ENCODE measurements at regions not wholly inside any gene's neighbourhood (a gene's known extent, or its start where the extent isn't known, plus 50 kb on each side); places are given as distances from the start of the nearest gene placed in this dataset.

DNA sequence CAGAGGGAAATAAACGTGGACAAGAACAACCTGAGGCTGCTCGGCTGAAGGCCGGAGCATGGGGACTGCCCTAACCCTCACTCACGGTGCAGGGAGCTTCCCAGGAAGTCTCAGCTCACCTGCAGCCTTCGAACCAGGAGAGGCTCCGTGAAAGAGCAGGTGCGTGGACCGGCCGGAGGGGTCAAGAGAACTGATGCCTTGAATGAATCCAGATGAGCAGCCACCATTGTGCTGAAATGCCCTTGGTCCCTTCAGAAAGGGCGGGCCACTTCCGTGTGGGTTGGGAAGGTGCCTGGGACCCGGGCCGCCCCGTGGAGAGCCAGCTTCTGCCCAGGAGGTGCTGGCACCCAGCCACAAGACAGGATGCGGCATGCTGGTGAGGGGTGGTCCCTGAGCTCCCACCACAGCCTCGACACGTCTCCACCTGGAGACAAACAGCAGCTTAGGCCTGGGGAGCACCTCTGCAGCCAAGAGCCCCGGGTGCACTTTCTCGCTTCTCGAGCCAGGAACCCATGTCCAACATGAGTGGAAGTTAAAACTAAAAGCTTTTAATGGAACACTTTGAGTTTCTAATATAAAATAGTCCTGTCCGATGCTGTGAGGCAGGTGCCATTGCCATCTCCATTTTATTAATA lies 83.5 kb downstream of the TTLL2 start:
- no peak for DNase-seq (ENCODE audit: low read depth)
- H3K4me3 ChIP-seq (replicated peaks; ENCODE audit: low read depth, low read length), result no peak overlapping the region
- TF ChIP-seq, protein P1, sequence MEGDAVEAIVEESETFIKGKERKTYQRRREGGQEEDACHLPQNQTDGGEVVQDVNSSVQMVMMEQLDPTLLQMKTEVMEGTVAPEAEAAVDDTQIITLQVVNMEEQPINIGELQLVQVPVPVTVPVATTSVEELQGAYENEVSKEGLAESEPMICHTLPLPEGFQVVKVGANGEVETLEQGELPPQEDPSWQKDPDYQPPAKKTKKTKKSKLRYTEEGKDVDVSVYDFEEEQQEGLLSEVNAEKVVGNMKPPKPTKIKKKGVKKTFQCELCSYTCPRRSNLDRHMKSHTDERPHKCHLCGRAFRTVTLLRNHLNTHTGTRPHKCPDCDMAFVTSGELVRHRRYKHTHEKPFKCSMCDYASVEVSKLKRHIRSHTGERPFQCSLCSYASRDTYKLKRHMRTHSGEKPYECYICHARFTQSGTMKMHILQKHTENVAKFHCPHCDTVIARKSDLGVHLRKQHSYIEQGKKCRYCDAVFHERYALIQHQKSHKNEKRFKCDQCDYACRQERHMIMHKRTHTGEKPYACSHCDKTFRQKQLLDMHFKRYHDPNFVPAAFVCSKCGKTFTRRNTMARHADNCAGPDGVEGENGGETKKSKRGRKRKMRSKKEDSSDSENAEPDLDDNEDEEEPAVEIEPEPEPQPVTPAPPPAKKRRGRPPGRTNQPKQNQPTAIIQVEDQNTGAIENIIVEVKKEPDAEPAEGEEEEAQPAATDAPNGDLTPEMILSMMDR (IDR thresholded peaks at IDR 0.05; ENCODE audit: low read length, missing control alignments), result no peak

DNA sequence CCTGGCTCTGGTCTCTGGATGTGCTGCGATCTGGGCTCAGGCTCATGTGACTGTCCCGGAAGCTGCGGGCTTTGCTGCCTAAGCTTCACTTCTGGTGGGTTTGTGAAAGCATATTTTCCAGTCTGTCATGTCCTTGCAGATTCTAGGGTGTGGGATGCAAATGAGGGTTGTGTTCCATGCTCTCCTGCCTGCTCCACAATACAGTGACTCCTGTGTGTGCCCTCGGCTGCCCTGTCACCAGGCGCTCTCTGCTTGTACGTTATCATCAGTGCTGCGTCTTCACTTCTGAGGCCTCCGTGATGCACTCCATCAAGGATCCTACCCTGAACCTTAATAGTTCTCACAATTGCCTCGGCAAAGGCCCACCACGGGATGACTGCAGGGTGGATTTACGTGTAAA lies 84.2 kb downstream of the TTLL2 start:
- H3K4me3 ChIP-seq (replicated peaks; ENCODE audit: low read depth, low read length), result no peak overlapping the region
- no peak for DNase-seq (ENCODE audit: low read depth)
- TF ChIP-seq, protein P1 (IDR thresholded peaks at IDR 0.05; ENCODE audit: low read length, missing control alignments), result no peak

DNA sequence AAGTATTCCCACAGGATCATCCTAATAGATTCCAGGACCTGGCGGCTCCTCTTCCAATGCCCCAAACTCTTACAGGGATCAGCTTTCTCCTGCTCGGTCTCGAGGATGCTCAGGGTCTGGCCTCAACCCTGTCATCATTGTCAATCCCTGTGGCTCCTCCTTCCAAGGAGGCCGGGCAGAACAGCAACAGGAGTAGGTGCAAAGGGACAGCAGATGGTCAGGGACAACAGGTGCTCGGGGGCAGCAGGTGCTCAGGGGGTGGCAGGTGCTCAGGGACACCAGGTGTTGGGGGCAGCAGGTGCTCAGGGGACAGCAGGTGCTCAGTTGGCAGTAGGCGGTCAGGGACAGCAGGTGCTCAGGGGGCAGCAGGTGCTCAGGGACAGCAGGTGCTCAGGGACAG lies 84.8 kb downstream of the TTLL2 start:
- TF ChIP-seq, protein P1 (IDR thresholded peaks at IDR 0.05; ENCODE audit: low read length, missing control alignments), result no peak
- H3K4me3 ChIP-seq (replicated peaks; ENCODE audit: low read depth, low read length), result no peak overlapping the region

DNA sequence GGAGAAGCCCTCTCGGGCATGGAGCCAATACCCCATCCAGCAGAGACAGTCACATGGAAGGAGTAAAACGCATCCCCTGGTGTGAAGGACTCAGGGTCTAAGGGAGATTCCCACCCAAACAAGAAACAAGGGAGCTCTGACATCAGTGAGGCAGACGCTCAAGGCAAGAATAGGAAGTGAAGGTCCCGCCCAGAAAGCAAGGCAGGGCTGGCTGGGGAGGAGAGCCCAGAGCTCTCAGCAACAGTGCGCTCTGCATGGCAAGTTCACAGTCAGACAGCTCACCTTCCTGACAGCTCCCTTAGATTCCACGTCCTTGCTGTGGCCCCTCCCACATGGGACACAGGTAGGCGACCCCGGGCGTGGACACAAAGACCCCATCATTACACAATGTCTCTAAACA lies 85.6 kb downstream of the TTLL2 start:
- no peak for DNase-seq (ENCODE audit: low read depth)
- TF ChIP-seq, protein P1 (IDR thresholded peaks at IDR 0.05; ENCODE audit: low read length, missing control alignments), result no peak
- no peak overlapping the region for H3K4me3 ChIP-seq (replicated peaks; ENCODE audit: low read depth, low read length)

More for the DNA sequence above, 84.8 kb downstream of the TTLL2 start:
- DNase-seq (ENCODE audit: low read depth), result no peak

DNA sequence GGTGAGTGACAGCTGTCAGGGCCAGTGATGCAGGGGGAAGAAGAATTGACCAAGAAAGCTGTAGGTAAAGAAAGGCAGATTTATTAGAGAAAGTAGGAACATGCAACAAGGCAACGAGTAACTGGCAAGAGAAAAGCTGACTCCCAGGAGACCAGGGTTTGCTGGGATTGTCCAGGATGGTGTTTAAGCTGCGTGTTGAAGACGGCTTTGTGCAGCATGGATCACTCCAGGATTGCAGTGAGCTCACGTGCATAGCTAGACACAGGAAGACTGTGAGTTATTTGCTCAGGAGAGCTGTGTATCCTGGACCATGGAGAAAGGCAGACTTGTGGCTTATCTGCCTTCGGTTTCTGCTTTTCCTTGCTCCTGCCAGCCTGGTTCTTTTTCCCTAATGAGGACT lies 87.6 kb downstream of the TTLL2 start:
- DNase-seq (ENCODE audit: low read depth), result no peak
- TF ChIP-seq, protein P1 (IDR thresholded peaks at IDR 0.05; ENCODE audit: low read length, missing control alignments), result no peak
- no peak overlapping the region for H3K4me3 ChIP-seq (replicated peaks; ENCODE audit: low read depth, low read length)

DNA sequence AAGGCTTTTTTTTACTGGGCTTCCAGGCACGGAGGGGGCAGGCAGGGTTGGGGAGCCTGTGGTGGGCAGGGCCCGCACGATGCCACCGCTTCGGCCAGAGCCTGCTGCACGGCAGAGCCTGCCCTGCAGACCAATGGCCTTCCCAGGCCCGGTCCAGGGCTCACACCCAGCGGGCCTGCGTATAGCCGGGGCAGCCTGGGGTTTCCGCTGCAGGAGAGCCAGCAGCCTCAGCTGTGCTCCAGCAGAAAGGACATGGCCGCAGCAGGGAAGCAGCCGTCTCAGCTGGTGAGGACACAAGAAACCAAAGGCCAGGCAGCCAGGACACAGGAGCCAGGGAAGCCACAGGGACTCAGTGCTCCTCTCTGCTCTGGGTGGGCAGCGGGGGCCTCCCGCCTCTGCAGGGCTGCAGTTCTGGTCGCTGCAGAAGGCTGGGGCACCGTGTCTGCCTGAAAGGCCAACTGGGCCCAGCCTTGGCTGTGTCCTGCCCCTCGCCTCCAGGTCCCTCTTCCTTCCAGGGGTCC lies 90.6 kb downstream of the TTLL2 start:
- TF ChIP-seq, protein P1 (IDR thresholded peaks at IDR 0.05; ENCODE audit: low read length, missing control alignments), result no peak
- H3K4me3 ChIP-seq (replicated peaks; ENCODE audit: low read depth, low read length), result no peak overlapping the region
- no peak for DNase-seq (ENCODE audit: low read depth)

All from fibroblast of pulmonary artery (primary cell).